NB4 (cell line): ENCODE measurements at regions not wholly inside any gene's neighbourhood (a gene's known extent, or its start where the extent isn't known, plus 50 kb on each side); places are given as distances from the start of the nearest gene placed in this dataset.

ENCODE experiments used
- DNase-seq: peaks from one replicate; pipeline ENCODE4 v3.0.0; 2010; ENCODE audit warnings: low read depth
- H3K4me3 ChIP-seq: one replicate; pipeline ENCODE4 v1.5.1; 2011; ENCODE audit warnings: mild to moderate bottlenecking, low read depth, low read length, moderate library complexity
- MYC ChIP-seq: IDR thresholded peaks from 2 replicates; pipeline ENCODE4 v1.6.1; 2011; ENCODE audit warnings: low read depth, low read length
- POLR2A ChIP-seq: IDR thresholded peaks from 2 replicates; pipeline ENCODE4 v1.6.1; 2011; ENCODE audit warnings: mild to moderate bottlenecking; ENCODE audit not compliant: insufficient read length; ENCODE audit errors: extremely low read depth
- TF ChIP-seq, protein P1 (sequence below): IDR thresholded peaks from 2 replicates; pipeline ENCODE4 v1.6.1; 2011; ENCODE audit warnings: low read depth, low read length
- TF ChIP-seq, protein P2 (sequence below): IDR thresholded peaks from one replicate; pipeline ENCODE4 v1.5.1; 2012; ENCODE audit warnings: low read depth, low read length

DNA sequence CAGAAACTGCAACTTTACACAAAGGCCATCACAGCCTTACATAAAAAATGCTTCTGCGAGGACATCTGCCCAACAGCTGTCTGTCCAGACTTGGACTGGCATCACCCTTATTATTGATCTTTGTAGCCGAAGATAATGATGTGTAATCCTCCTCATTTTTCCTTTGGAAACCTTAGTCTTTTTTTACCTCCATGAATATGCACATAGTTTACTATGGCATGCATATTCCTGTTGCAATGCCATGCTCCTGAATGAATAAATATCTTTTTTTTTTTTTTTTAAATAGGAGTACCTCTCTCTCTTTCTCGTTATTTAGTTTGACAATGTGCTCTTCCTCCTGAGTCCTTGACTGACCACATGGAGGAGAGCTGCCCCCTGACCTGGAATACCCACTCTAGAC lies 409.6 kb upstream of the USP24 start:
- H3K4me3 ChIP-seq, result no peak overlapping the region
- no peak for DNase-seq
- TF ChIP-seq, protein P1, sequence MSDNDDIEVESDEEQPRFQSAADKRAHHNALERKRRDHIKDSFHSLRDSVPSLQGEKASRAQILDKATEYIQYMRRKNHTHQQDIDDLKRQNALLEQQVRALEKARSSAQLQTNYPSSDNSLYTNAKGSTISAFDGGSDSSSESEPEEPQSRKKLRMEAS, result no peak
- TF ChIP-seq MYC (no peak), POLR2A (no peak)
- TF ChIP-seq, protein P2, sequence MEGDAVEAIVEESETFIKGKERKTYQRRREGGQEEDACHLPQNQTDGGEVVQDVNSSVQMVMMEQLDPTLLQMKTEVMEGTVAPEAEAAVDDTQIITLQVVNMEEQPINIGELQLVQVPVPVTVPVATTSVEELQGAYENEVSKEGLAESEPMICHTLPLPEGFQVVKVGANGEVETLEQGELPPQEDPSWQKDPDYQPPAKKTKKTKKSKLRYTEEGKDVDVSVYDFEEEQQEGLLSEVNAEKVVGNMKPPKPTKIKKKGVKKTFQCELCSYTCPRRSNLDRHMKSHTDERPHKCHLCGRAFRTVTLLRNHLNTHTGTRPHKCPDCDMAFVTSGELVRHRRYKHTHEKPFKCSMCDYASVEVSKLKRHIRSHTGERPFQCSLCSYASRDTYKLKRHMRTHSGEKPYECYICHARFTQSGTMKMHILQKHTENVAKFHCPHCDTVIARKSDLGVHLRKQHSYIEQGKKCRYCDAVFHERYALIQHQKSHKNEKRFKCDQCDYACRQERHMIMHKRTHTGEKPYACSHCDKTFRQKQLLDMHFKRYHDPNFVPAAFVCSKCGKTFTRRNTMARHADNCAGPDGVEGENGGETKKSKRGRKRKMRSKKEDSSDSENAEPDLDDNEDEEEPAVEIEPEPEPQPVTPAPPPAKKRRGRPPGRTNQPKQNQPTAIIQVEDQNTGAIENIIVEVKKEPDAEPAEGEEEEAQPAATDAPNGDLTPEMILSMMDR, result no peak

DNA sequence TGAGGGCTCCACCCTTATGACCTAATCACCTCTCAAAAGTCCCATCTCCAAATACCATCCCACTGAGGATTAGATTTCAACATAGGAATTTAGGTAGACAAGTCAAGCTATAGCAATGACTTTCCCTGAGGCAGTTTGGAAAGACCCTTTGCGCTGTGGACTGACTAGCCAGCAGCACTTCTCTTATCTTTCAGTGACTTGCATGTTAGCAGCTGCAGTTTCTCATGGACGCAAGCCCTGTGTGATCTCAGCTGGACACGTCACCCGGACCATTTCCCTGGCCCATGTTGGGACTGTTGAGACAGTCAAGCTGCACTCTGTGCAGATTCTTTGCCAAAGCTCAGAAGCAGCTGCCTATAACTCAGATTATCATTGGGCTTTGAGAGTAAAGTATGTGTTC lies 408.1 kb upstream of the USP24 start:
- no peak for DNase-seq
- TF ChIP-seq, protein P2, result no peak
- TF ChIP-seq MYC (no peak), POLR2A (no peak)
- TF ChIP-seq, protein P1, result no peak
- no peak overlapping the region for H3K4me3 ChIP-seq

DNA sequence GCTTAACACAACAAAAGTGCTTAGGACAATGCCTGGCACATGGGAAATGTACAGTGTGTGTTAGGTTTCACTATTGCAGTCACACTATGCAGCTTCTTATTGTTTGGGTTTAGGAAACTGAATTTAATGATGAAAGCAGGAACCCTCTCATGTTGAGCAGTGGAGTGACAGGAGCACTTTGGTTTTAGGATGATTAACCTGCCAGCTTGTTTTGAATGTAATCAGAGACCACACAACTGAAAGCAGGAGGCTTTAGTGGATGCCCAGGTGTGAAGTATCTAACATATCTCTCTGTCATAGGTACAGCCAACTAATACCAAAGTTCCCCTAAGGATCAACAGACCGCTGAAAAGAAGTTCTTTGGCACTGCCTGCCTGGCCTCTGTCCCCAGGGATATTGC lies 406.9 kb upstream of the USP24 start:
- DNase-seq, result no peak
- no peak for TF ChIP-seq MYC
- TF ChIP-seq, protein P2, result no peak
- H3K4me3 ChIP-seq, result no peak overlapping the region

DNA sequence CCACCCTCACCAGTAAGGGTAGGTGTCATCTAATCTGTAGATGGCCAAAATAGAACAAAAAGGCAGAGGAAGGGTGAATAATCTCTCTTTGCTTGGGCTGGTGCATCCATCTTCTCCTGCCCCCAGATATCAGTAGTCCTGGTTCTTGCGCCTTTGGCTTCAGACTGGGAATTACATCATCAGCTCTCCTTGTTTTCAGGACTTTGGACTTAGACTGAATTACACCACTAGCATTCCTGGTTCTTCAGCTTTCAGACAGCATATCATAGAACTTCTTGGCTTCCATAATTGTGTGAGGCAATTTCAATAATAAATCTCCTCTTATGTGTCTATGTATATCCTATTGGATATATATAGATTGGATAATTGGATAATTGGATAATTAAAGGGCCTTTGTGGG lies 403.0 kb upstream of the USP24 start:
- no peak for DNase-seq
- TF ChIP-seq, protein P1, result no peak
- TF ChIP-seq POLR2A (no peak), MYC (no peak)
- TF ChIP-seq, protein P2, result no peak
- no peak overlapping the region for H3K4me3 ChIP-seq

DNA sequence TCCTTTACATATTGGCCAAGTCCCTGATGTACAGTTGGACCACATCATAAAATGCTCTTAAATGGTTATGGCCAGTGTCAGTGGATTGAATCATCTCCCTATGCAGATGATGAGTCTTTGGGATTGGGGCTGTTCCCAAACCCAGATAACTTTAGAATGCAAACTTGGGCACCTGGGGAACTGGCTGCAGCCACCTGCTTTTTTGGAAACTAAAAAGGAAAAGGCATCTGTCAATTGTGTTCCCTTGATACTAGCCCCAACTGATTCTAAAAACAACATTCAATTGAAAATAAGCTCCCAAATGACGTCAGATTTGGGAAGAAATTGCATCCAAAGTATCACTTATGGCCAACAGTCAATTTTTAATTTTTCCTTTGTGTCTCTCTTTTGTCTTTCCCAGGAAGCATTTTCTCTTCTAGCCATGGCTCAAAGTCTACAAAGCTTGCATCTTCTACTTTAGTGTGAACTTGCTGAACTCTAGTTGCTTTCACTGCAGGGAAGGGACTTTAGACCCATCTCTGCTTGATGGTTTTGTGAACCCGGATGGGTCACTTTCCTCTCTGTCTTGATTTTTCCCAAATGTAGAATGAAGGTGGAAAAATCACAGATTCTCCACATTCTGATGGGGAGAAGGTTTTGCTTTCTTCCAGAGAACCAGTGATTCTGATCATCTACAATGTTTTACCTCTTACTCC lies 402.3 kb upstream of the USP24 start:
- H3K4me3 ChIP-seq, result no peak overlapping the region
- DNase-seq, result no peak
- TF ChIP-seq, protein P1, result no peak
- TF ChIP-seq, protein P2, result no peak
- TF ChIP-seq POLR2A (no peak), MYC (no peak)

DNA sequence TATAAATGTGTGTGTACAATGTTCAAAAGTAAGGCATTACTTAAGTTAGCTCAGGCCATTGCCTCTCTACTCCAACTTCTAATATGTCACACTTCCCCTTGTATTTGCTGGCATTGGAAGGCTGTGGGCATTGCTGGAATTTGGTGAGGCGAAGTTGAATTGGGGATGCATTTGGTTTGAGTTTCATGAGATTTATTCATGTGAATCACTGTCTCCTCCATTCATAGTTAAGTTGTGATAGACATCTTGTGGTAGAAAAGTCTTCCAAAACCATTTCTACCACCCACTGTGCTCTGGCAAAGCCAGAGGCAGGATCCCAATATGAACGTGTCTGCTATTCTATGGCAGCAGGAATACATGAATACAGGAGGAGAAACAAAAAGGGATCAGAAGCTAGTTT lies 397.8 kb upstream of the USP24 start:
- no peak for TF ChIP-seq POLR2A
- no peak for TF ChIP-seq MYC
- TF ChIP-seq, protein P1, result no peak
- TF ChIP-seq, protein P2, result no peak
- no peak overlapping the region for H3K4me3 ChIP-seq
- DNase-seq, result no peak
